RWPE1 (cell line): ENCODE measurements at regions not wholly inside any gene's neighbourhood (a gene's known extent, or its start where the extent isn't known, plus 50 kb on each side); places are given as distances from the start of the nearest gene placed in this dataset.

Experiments used
- CTCF ChIA-PET: fragments of 350-600 bp; sonication (Branson Sonifier 250); formaldehyde crosslinking; extraction: SDS; loops from one replicate; lab custom pipeline; 2021; lab: Yijun Ruan, JAX
- POLR2A ChIA-PET: fragments of 400-600 bp; formaldehyde crosslinking; extraction: SDS; loops from one replicate; lab custom pipeline; 2020; ENCODE audit warnings: antibody characterized with exemption; ENCODE audit not compliant: low non-redundant PET; lab: Yijun Ruan, JAX
- DNase-seq: peaks from one replicate; pipeline ENCODE4 v3.0.0; 2012; ENCODE audit warnings: low spot score
- H3K27ac ChIP-seq: fragments of 450-650 bp; 2 replicates; pipeline ENCODE4 v1.5.1; 2017
- CTCF ChIP-seq: fragments of 450-650 bp; conservative IDR thresholded peaks from 2 replicates; pipeline ENCODE4 v1.5.1; 2017; ENCODE audit warnings: low read depth, mild to moderate bottlenecking

- DNase-seq: no peak
These were observed 470.9 kb downstream of the LRRIQ3 start for GRCh38 chr1:73727036-73727435.

GRCh38 chr1:73722055-73722454, 475.9 kb downstream of the LRRIQ3 start:
- no peak for TF ChIP-seq CTCF
- POLR2A ChIA-PET: no interaction called here

More at GRCh38 chr1:73727036-73727435, 470.9 kb downstream of the LRRIQ3 start:
- H3K27ac ChIP-seq: no peak overlapping the region
- POLR2A ChIA-PET: no interaction called here
- no peak for TF ChIP-seq CTCF
- CTCF ChIA-PET: no interaction called here

GRCh38 chr1:73717976-73718375, 480.0 kb downstream of the LRRIQ3 start:
- CTCF ChIA-PET: no interaction called here
- H3K27ac ChIP-seq: no peak overlapping the region
- no peak for DNase-seq
- no peak for TF ChIP-seq CTCF
- POLR2A ChIA-PET: no interaction called here

More at GRCh38 chr1:73722055-73722454, 475.9 kb downstream of the LRRIQ3 start:
- no peak overlapping the region for H3K27ac ChIP-seq
- CTCF ChIA-PET: no interaction called here
- no peak for DNase-seq

GRCh38 chr1:73711089-73711488, 486.9 kb downstream of the LRRIQ3 start:
- no peak for DNase-seq
- no peak overlapping the region for H3K27ac ChIP-seq
- TF ChIP-seq CTCF: no peak
- ChIA-PET POLR2A (no interaction called here), CTCF (no interaction called here)

DNA sequence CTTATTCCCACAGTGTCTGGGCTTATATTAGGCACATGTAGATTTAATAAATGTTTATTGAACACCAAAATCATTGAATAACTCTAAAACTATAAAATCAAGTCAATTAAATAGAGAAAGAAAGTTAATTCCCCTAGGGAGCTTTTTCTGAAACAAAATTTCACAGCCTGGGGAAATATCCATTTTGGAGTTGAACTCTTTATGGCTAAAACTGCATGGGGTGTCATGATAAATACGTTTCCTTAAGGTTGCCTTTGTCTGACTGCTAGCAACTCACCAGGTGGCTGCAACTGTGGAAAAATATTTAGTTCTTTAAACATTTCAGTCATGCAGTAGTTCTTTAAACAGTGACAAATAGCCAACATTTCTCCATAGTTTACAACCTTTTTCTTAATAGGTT, 496.1 kb downstream of the LRRIQ3 start:
- POLR2A ChIA-PET: no interaction called here
- no peak overlapping the region for H3K27ac ChIP-seq
- DNase-seq: no peak
- CTCF ChIA-PET: no interaction called here
- TF ChIP-seq CTCF: no peak

DNA sequence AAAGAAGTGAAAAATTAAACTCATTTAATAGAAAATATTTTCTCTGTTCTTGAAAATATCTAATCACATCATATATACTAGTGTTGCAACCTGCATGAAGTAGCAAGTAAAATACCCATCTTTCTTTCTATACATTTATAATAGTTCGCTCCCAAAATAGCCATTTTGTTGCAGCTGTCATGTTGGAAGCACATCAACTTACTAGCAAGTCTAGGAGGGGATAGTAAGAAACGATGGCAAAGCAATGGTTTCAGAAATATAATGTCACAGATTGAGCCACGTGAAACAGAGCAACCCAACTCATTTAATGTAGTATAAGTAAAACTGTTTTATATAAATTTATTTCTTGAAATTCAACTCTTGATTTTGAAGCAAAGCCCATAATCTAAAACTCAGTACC, 521.8 kb downstream of the LRRIQ3 start:
- DNase-seq: no peak
- ChIA-PET CTCF (no interaction called here), POLR2A (no interaction called here)
- no peak overlapping the region for H3K27ac ChIP-seq
- no peak for TF ChIP-seq CTCF

DNA sequence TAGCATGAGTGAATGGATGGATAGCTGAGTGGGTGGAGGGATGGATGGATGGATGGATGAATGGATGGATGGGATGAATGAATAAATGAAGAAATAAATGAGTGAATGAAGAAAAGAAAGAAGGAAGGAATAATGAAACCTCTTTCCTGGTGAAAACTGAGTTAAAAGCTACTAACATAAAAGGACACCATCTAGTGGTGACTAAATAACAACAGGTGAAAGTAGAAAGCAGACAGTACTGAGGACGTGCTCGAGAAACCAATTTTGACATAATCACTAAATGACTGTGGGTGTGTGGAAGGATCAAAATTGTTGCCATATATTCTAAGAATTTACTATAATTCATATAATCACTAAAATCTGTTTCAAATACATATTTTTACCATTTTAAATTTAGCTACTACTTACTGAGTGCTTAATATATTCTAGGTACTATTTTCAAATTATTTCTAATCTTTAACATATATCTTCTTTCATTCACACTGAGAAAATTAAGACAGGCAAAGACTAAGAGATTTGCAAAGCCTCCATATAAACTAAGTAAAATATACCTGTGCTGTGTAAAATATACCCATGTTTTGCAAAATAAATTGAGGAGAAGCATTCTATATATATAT, 522.9 kb downstream of the LRRIQ3 start:
- CTCF ChIA-PET: interaction anchor here (0.6 to 1.2 kb wide), 7 partner anchors 42 to 1722 kb away, joined by 3 to 6 read pairs (median 3); no protein-coding TSS in a partner anchor
- POLR2A ChIA-PET: no interaction called here
- DNase-seq: peak; percentile 5
- peak; percentile 71 for TF ChIP-seq CTCF
- no peak overlapping the region for H3K27ac ChIP-seq
